DMS114 treated with DMSO at 0.1 percent for 48 hours (cell line): ENCODE measurements at regions not wholly inside any gene's neighbourhood (a gene's known extent, or its start where the extent isn't known, plus 50 kb on each side); places are given as distances from the start of the nearest gene placed in this dataset.

ENCODE experiments used
- DNase-seq: peaks from one replicate; lab custom pipeline; 2025; ENCODE audit not compliant: unreplicated experiment; lab: John Stamatoyannopoulos, UW

DNA sequence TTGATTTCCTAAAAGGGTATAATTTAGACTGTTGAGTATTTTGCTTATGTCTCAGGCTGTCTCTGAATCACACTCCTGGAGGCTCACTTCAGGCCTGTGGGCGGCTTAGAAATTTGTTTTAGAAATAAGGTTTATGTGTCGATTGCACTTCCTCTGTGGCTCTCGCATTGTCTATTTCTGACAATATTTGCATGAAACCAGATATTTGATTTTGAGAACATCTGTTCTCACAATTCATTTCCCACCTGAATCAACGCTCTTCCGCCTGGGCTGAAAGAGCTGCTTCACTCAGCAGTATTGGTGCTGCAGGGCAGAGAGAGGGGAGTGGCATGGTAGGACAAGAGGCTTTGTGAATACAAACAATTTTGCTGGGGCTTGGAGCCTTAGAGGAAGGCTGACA, 262.0 kb downstream of the ADRA2A start:
- DNase-seq: no peak

GRCh38 chr10:111344804-111345203, 268.0 kb downstream of the ADRA2A start:
- DNase-seq: no peak

- no peak for DNase-seq
These were observed 270.7 kb downstream of the ADRA2A start for GRCh38 chr10:111347386-111348013.

DNA sequence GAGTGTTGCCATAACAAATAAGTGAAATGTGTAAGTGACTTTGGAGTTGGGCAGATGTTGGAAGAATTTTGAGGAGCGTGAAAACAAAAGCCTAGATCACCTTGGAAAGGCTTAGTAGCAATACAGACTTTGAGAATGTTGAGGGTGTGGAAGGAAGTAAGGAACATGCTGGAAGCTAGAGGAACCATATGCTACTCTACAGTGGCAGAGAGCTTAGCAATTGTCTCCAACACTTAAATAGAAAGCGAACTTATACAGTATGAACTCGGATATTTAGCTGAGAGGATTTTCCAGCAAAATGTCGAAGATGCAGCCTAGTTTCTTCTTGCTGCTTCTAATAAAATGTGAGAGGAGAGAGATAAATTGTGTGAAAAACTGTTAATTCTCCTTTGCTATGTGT, 271.2 kb downstream of the ADRA2A start:
- no peak for DNase-seq

DNA sequence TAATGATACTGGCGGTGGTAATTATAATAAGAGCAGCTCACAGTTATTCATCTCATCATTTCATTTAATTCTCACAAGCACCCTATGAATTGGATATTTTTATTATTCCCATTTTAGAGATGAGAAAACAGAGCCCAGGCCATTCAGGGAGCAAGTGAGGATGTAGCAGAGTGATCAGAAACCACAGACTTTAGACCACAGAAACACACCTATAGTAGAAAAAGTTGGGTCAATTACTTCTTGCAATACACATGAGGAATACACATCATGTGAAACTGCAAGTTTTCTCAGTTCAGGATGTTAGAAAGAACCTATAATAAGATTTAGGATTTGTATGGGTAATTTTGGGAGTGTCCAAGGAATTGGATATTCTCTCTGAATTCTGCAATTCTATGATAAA, 278.0 kb downstream of the ADRA2A start:
- no peak for DNase-seq

GRCh38 chr10:111356571-111356970, 279.7 kb downstream of the ADRA2A start:
- DNase-seq: no peak

DNA sequence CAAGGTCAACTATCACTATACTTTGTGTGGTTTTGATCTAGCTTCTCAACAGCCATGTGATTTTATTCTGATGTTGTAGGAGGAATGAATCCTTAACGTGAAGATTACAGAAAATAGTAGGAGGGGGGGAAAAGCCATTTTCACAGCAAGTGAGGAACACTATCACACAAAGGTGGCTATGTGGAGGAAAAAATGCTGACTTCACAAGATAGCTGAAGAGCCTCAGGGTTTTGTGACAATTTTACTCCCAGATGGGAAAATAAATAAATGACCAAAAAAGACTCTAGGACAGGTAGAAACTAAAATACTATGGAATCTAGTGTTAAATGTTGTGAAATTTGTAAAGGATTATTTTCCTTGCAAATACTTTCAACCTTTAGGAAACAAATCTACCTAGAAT, 281.0 kb downstream of the ADRA2A start:
- no peak for DNase-seq

DNA sequence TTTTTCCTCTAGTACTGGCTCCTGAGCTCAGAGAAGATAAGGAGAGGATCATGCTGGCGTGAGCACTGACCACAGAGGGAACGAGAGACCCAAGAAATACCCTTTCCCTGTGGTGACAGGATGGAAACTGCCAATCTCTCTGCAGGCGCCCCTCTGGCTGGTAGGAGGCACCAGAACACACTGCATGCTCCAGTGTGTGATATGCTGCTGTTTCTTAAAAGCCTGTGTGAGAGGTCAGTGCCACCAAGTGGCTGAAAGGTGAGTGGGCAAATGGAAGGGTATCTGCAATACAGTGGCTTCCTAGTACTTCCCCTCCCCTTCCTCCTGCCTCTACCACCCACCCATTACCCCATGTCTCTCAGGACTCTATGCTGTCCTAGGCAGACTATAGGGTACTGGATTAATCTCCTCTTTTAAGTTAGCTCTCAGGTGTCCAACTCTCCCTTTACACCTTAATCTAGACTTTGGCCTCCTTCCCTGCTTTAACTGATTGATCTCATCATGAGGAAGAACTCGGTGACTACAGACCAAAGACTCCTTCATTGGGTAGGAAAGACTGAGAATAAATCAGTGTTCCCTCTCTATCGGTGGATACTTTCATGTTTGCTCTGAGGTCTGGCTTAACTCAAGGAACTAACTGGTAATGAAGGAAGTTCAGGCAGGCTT, 283.6 kb downstream of the ADRA2A start:
- DNase-seq: no peak

GRCh38 chr10:111367531-111367930, 290.7 kb downstream of the ADRA2A start:
- no peak for DNase-seq

GRCh38 chr10:111370101-111370500, 293.3 kb downstream of the ADRA2A start:
- DNase-seq: no peak

DNA sequence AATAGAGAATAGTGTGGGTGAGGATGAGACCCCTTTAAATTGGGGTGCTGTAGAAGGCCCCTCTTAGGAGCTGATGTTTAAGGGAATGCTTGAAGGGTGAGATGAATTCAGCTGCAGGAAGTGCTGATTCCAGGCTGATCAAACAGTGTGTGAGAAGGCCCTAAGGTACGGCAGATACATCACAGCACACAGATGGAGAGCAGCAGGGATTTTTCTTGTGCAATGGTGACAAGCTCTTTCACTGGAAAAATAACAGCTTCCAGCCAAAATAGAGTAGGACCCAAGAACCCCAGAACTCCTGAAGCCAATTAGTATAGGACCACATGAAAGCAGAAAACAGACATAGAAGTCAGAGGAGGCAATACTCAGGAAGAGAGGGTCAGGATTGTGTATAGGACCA, 296.9 kb downstream of the ADRA2A start:
- DNase-seq: no peak

GRCh38 chr10:111379534-111380187, 302.8 kb downstream of the ADRA2A start:
- DNase-seq: no peak

DNA sequence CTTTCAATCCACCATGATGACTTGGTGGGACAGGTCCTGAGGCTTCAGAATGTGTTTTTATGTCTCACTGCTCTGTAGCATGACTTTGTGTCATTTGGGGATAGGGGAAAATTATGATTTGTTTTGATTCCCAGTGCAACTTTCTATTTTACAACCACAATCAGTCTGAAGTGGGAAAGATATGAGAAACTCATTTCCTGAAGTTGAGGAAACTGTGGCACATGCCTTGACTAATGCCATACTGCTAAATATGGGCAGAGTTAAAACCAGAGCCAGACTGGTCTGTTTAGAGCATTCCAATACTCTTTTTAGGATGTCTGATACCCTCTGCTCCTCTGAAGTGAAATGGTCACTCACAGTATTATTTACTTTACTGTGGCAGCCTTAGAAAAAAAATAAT, 307.7 kb downstream of the ADRA2A start:
- no peak for DNase-seq

DNA sequence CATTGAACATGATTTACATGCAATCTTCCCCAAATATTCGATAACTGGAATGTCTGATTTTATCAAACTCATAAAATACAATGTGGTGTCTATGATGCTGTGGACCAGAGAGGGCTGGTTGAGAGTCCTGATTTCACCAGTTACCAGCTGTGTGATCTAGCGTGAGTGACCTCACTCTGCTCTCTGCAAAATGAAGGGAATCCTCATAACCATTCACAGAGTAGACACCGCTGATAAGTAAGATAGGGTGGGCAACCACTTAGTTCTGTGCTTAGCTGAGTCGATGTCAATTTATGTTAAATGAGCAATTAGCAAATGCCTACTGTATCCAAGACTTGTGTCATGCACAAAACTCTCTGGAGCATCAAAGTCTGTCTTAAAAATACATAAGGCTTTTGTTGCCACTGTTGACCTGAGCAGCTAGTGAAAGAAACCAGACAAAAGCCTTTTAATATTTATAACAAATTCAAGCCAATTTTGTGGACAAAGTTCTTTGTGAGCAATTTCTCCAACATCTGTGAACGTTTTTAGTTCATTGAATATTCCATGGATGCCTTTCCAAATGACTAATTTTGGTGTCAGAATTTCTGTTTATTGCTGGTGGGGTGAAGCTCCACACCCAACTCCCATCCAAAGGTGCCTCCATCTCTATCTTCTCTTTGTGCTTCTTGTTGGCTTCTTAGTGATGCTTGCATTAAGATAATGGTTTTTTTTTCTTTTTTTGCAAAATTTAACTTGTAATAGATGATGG, 314.2 kb downstream of the ADRA2A start:
- DNase-seq: no peak

- no peak for DNase-seq
These were observed 315.3 kb downstream of the ADRA2A start for GRCh38 chr10:111392159-111392558.

GRCh38 chr10:111392910-111393309, 316.1 kb downstream of the ADRA2A start:
- DNase-seq: no peak

DNA sequence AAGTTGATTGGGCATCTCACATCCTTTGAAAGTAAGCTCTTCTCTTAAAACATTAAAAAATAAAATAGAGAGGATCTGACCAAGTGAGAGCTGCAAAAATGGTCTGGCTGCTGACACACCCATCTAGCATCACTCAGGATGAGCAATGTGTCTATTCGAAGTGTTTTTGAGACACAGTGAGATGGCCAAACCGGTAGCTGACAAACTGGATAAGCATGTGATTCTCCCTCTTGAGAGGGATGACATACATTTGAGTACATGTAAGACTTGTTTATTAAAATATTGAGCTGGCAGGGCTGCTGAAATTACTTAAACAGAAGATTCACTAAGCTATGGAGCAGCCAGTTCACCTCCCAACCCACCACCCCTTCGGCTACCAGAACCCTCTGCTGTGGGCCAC, 333.9 kb downstream of the ADRA2A start:
- no peak for DNase-seq

DNA sequence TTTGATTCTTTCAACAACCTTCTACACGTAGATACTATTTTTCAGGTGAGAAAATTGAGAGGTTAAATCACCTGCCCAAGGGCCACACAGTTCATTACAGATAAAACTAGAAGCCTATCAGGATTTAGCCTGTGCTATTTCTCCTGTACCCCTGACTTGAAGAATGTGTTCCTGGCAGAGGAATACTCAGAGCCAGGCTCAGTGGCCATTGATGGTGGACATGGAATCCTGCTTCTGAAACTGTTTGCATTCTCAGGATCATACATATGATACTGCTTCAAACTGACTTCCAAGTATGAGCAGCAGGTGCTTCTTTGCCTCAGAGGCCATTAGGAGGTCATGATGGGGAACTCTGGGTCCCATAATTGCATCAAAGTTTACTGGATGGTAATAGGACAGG, 348.6 kb downstream of the ADRA2A start:
- DNase-seq: no peak

GRCh38 chr10:111429288-111430028, 352.6 kb downstream of the ADRA2A start:
- DNase-seq: no peak

GRCh38 chr10:111430070-111430469, 353.2 kb downstream of the ADRA2A start:
- no peak for DNase-seq

DNA sequence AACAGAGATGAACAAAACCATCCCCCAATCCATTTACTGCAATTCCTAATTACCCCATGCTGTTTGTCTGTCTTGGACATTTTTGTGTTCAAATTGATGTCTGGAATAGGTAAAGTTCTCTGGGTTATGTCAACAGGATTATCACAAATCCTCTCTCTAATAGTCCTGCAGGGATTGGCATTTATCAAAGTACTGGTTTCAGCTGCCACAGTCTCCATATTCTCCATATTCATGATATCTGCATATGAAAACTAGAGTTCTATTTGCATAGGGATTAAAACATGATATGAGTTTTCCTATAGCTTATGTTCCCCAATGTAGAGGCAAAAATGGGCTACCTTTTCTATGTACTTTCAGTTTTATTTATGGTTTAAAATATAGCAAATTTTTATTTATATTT, 355.8 kb downstream of the ADRA2A start:
- DNase-seq: no peak
